NB4 (cell line): ENCODE measurements at regions not wholly inside any gene's neighbourhood (a gene's known extent, or its start where the extent isn't known, plus 50 kb on each side); places are given as distances from the start of the nearest gene placed in this dataset.

Source experiments
- MYC ChIP-seq: IDR thresholded peaks from 2 replicates; pipeline ENCODE4 v1.6.1; 2011; ENCODE audit warnings: low read depth, low read length
- POLR2A ChIP-seq: IDR thresholded peaks from 2 replicates; pipeline ENCODE4 v1.6.1; 2011; ENCODE audit warnings: mild to moderate bottlenecking; ENCODE audit not compliant: insufficient read length; ENCODE audit errors: extremely low read depth
- TF ChIP-seq, protein P1 (sequence below): IDR thresholded peaks from one replicate; pipeline ENCODE4 v1.5.1; 2012; ENCODE audit warnings: low read depth, low read length
- TF ChIP-seq, protein P2 (sequence below): IDR thresholded peaks from 2 replicates; pipeline ENCODE4 v1.6.1; 2011; ENCODE audit warnings: low read depth, low read length

DNA sequence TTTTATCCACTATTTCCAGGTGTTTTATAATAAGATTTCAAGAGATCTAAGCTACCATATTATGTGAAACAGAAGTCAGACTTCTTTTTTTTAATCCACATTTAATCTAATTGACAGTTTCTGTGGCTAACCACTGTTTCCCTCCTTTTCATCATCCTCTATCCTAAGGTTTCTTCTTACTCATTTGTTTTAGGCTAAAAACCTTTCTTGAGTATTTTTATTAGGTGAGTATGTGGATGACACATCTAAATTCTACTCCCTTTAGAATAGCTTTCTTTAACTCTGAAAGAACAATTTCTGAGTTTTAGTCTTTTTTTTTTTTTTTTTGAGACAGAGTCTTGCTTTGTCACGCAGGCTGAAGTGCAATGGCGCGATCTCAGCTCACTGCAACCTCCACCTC is 62.7 kb downstream of the NPY start:
- TF ChIP-seq, protein P1, sequence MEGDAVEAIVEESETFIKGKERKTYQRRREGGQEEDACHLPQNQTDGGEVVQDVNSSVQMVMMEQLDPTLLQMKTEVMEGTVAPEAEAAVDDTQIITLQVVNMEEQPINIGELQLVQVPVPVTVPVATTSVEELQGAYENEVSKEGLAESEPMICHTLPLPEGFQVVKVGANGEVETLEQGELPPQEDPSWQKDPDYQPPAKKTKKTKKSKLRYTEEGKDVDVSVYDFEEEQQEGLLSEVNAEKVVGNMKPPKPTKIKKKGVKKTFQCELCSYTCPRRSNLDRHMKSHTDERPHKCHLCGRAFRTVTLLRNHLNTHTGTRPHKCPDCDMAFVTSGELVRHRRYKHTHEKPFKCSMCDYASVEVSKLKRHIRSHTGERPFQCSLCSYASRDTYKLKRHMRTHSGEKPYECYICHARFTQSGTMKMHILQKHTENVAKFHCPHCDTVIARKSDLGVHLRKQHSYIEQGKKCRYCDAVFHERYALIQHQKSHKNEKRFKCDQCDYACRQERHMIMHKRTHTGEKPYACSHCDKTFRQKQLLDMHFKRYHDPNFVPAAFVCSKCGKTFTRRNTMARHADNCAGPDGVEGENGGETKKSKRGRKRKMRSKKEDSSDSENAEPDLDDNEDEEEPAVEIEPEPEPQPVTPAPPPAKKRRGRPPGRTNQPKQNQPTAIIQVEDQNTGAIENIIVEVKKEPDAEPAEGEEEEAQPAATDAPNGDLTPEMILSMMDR, result no peak
- TF ChIP-seq POLR2A, result no peak
- no peak for TF ChIP-seq MYC
- TF ChIP-seq, protein P2, sequence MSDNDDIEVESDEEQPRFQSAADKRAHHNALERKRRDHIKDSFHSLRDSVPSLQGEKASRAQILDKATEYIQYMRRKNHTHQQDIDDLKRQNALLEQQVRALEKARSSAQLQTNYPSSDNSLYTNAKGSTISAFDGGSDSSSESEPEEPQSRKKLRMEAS, result no peak
